GM12891 (cell line): ENCODE measurements at regions not wholly inside any gene's neighbourhood (a gene's known extent, or its start where the extent isn't known, plus 50 kb on each side); places are given as distances from the start of the nearest gene placed in this dataset.

Experiments
- PAX5 ChIP-seq: IDR thresholded peaks from 2 replicates; pipeline ENCODE4 v1.6.1; 2011; ENCODE audit warnings: low read length, moderate library complexity, mild to moderate bottlenecking; ENCODE audit not compliant: insufficient read depth, severe bottlenecking
- POLR2A ChIP-seq: IDR thresholded peaks from 2 replicates; pipeline ENCODE4 v1.6.1; 2011; ENCODE audit warnings: low read depth, low read length, control low read depth
- POLR2AphosphoS5 ChIP-seq: IDR thresholded peaks from 2 replicates; pipeline ENCODE4 v1.6.1; 2011; ENCODE audit warnings: low read depth, low read length, control low read depth
- SPI1 ChIP-seq: IDR thresholded peaks from 2 replicates; pipeline ENCODE4 v1.6.1; 2011; ENCODE audit warnings: low read depth, low read length, control low read depth
- TAF1 ChIP-seq: IDR thresholded peaks from 2 replicates; pipeline ENCODE4 v1.6.1; 2011; ENCODE audit warnings: low read depth, low read length, control low read depth

- TF ChIP-seq TAF1: no peak
- TF ChIP-seq POLR2A: no peak
- no peak for TF ChIP-seq SPI1
- no peak for TF ChIP-seq POLR2AphosphoS5
- TF ChIP-seq PAX5: no peak
Measured at GRCh38 chr11:33977676-33978075, 73.9 kb upstream of the CAPRIN1 start.
